ENCODE measurements at regions not wholly inside any gene's neighbourhood (a gene's known extent, or its start where the extent isn't known, plus 50 kb on each side); places are given as distances from the start of the nearest gene placed in this dataset.

- 57 to 100% methylated on average over 1 of the region's 1 CpG for WGBS, 2 donors (ENCODE audit: low coverage in 1 of 2)
- Histone ChIP-seq H3K27ac (no peak overlapping the region), H3K27me3 (no peaks in the 10 kb centered on the region), H3K4me3 (no peak overlapping the region), H3K9me3 (peaks cover 9 to 22% of the 10 kb centered on the region in 2 donors), H3K4me1 (no peaks in the 10 kb centered on the region), H3K36me3 (no peaks in the 10 kb centered on the region)
- TF ChIP-seq POLR2AphosphoS5 (IDR thresholded peaks at IDR 0.05) = no peak
- TF ChIP-seq POLR2A (IDR thresholded peaks at IDR 0.05) = no peak
- DNase-seq = no peak
- intact Hi-C loops (cut with DNase I; ENCODE audit: low total_unique reads) = no loop called here
- in situ Hi-C loops (cut with MboI; ENCODE audit: low pct_ligation_motif_present in 1 of 4, low pct_unique_long_range_greater_than_20kb in 1 of 4, low sequenced_read_pairs in 3 of 4) = no loop called here
Observed at GRCh38 chr4:19293080-19293479, 958.6 kb upstream of the SLIT2 start.

DNA sequence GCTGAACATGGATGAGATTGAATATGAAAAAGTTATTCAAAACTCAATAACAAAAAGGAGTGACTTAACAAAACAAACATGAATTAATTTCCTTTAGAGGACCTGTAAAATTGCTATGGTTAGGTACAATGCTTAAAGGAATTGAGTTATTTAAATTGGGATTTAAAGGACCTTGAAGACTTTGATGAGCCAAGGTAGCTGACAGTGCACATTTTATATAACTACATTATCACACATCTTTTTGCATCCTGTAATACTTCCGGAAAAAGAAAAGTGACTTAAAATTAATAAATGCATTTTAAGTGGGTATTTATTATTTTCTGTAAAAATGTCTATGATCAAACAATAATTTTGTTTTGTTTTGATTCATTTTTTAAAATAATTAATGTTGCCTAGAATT, 964.8 kb upstream of the SLIT2 start:
- H3K4me1 ChIP-seq = no peaks in the 10 kb centered on the region
- no peaks in the 10 kb centered on the region for H3K27me3 ChIP-seq
- in situ Hi-C loops (cut with MboI; ENCODE audit: low pct_ligation_motif_present in 1 of 4, low pct_unique_long_range_greater_than_20kb in 1 of 4, low sequenced_read_pairs in 3 of 4) (no loop called here), intact Hi-C loops (cut with DNase I; ENCODE audit: low total_unique reads) (no loop called here)
- TF ChIP-seq POLR2A (IDR thresholded peaks at IDR 0.05) = no peak
- no peak for TF ChIP-seq EP300 (IDR thresholded peaks at IDR 0.05; ENCODE audit: low read depth)
- TF ChIP-seq POLR2AphosphoS5 (IDR thresholded peaks at IDR 0.05) = no peak
- no peak for TF ChIP-seq CTCF (IDR thresholded peaks at IDR 0.05)
- H3K9me3 ChIP-seq = peaks cover 0 to 4% of the 10 kb centered on the region in 2 donors
- H3K4me3 ChIP-seq = no peak overlapping the region
- no peak for DNase-seq
- no peak overlapping the region for H3K27ac ChIP-seq
- WGBS, 2 donors (ENCODE audit: low coverage in 1 of 2) = 88 to 92% methylated on average over 1 of the region's 1 CpG
- no peaks in the 10 kb centered on the region for H3K36me3 ChIP-seq

GRCh38 chr4:19285146-19285545, 966.6 kb upstream of the SLIT2 start:
- H3K27me3 ChIP-seq = no peaks in the 10 kb centered on the region
- in situ Hi-C loops (cut with MboI; ENCODE audit: low pct_ligation_motif_present in 1 of 4, low pct_unique_long_range_greater_than_20kb in 1 of 4, low sequenced_read_pairs in 3 of 4) = no loop called here
- H3K36me3 ChIP-seq = no peaks in the 10 kb centered on the region
- no peak for DNase-seq
- H3K9me3 ChIP-seq = peaks cover 0 to 5% of the 10 kb centered on the region in 2 donors
- intact Hi-C loops (cut with DNase I; ENCODE audit: low total_unique reads) = no loop called here
- H3K27ac ChIP-seq = no peak overlapping the region
- WGBS, 2 donors (ENCODE audit: low coverage in 1 of 2) = 53 to 63% methylated on average over 3 of the region's 3 CpGs
- no peak overlapping the region for H3K4me3 ChIP-seq
- TF ChIP-seq CTCF (IDR thresholded peaks at IDR 0.05) = no peak
- no peak for TF ChIP-seq POLR2AphosphoS5 (IDR thresholded peaks at IDR 0.05)
- TF ChIP-seq EP300 (IDR thresholded peaks at IDR 0.05; ENCODE audit: low read depth) = no peak
- TF ChIP-seq POLR2A (IDR thresholded peaks at IDR 0.05) = no peak
- H3K4me1 ChIP-seq = no peaks in the 10 kb centered on the region

GRCh38 chr4:19278665-19279064, 973.0 kb upstream of the SLIT2 start:
- H3K27me3 ChIP-seq = no peaks in the 10 kb centered on the region
- 88 to 100% methylated on average over 1 of the region's 1 CpG for WGBS, 2 donors (ENCODE audit: low coverage in 1 of 2)
- intact Hi-C loops (cut with DNase I; ENCODE audit: low total_unique reads) = no loop called here

DNA sequence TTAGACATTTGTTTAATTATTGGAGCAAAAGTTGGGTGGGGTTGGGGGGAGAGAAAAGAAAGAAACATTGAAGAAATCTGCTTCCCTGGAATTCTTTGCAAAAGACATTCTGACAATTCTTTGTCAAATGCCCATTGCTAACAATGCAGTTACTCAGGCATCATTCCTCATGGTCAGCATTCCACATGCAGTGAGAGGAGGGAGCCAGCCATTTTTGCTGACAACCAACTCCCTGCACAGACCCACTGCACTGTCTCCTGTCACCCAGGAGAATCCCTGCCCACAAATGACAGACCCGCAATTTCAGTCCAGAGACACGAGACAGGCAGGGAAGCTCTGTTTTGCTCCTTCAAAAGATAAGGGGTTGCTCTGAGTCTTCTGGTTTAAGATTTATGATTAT, 985.1 kb upstream of the SLIT2 start:
- H3K4me3 ChIP-seq = no peak overlapping the region
- in situ Hi-C loops (cut with MboI; ENCODE audit: low pct_ligation_motif_present in 1 of 4, low pct_unique_long_range_greater_than_20kb in 1 of 4, low sequenced_read_pairs in 3 of 4) = no loop called here
- H3K27ac ChIP-seq = no peak overlapping the region
- TF ChIP-seq POLR2A (IDR thresholded peaks at IDR 0.05) = no peak
- TF ChIP-seq POLR2AphosphoS5 (IDR thresholded peaks at IDR 0.05) = no peak
- no peak for TF ChIP-seq EP300 (IDR thresholded peaks at IDR 0.05; ENCODE audit: low read depth)
- no peak for TF ChIP-seq CTCF (IDR thresholded peaks at IDR 0.05)
- WGBS, 2 donors (ENCODE audit: low coverage in 1 of 2) = 60 to 93% methylated on average over 1 to 2 of the region's 2 CpGs
- H3K4me1 ChIP-seq = no peaks in the 10 kb centered on the region
- intact Hi-C loops (cut with DNase I; ENCODE audit: low total_unique reads) = no loop called here
- DNase-seq = no peak
- H3K36me3 ChIP-seq = no peaks in the 10 kb centered on the region
- H3K27me3 ChIP-seq = no peaks in the 10 kb centered on the region
- H3K9me3 ChIP-seq = no peaks in the 10 kb centered on the region

More at GRCh38 chr4:19278665-19279064, 973.0 kb upstream of the SLIT2 start:
- Histone ChIP-seq H3K27ac (no peak overlapping the region), H3K9me3 (peaks cover 0 to 5% of the 10 kb centered on the region in 2 donors), H3K4me3 (no peak overlapping the region), H3K4me1 (no peaks in the 10 kb centered on the region), H3K36me3 (no peaks in the 10 kb centered on the region)
- no peak for TF ChIP-seq POLR2A (IDR thresholded peaks at IDR 0.05)
- in situ Hi-C loops (cut with MboI; ENCODE audit: low pct_ligation_motif_present in 1 of 4, low pct_unique_long_range_greater_than_20kb in 1 of 4, low sequenced_read_pairs in 3 of 4) = no loop called here
- DNase-seq = no peak

Data from transverse colon (tissue), 4 donors.